OCI-LY1 (cell line): ENCODE measurements at regions not wholly inside any gene's neighbourhood (a gene's known extent, or its start where the extent isn't known, plus 50 kb on each side); places are given as distances from the start of the nearest gene placed in this dataset.

ENCODE experiments used
- H2AFZ ChIP-seq: fragments of 200-600 bp; sonication (generic), shearing (Covaris generic); 2 replicates; pipeline ENCODE4 v1.6.0; 2014; ENCODE audit warnings: antibody characterized with exemption, mild to moderate bottlenecking, low read length
- H3F3A ChIP-seq: fragments of 200-600 bp; sonication (generic), shearing (Covaris generic); 2 replicates; pipeline ENCODE4 v1.6.0; 2014; ENCODE audit warnings: mild to moderate bottlenecking, antibody characterized with exemption, low read length, moderate library complexity; ENCODE audit not compliant: insufficient read depth
- H3K27ac ChIP-seq: fragments of 200-600 bp; sonication (generic); 2 replicates; pipeline ENCODE4 v1.5.1; 2014; ENCODE audit warnings: low read length, mixed run types, mild to moderate bottlenecking, low read depth; ENCODE audit not compliant: poor library complexity, severe bottlenecking
- H3K27me3 ChIP-seq: fragments of 200-600 bp; sonication (generic); 2 replicates; pipeline ENCODE4 v1.6.0; 2014; ENCODE audit warnings: antibody characterized with exemption, mild to moderate bottlenecking, low read length, moderate library complexity; ENCODE audit not compliant: insufficient read depth
- H3K36me3 ChIP-seq: fragments of 200-600 bp; sonication (generic); 2 replicates; pipeline ENCODE4 v1.6.1; 2014; ENCODE audit warnings: mild to moderate bottlenecking, antibody characterized with exemption, low read length, moderate library complexity, mixed read lengths; ENCODE audit not compliant: insufficient read depth
- H3K4me1 ChIP-seq: fragments of 200-600 bp; sonication (generic); 2 replicates; pipeline ENCODE4 v1.5.1; 2014; ENCODE audit warnings: mild to moderate bottlenecking, low read length, moderate library complexity; ENCODE audit not compliant: insufficient read depth, severe bottlenecking
- H3K4me2 ChIP-seq: fragments of 200-600 bp; sonication (generic), shearing (Covaris generic); 2 replicates; pipeline ENCODE4 v1.6.1; 2014; ENCODE audit warnings: low read length
- H3K4me3 ChIP-seq: fragments of 200-600 bp; sonication (generic); 2 replicates; pipeline ENCODE4 v1.5.1; 2014; ENCODE audit warnings: low read length, low read depth, mild to moderate bottlenecking, mixed read lengths; ENCODE audit not compliant: poor library complexity, severe bottlenecking
- H3K79me2 ChIP-seq: fragments of 200-600 bp; shearing (Covaris generic); 2 replicates; pipeline ENCODE4 v1.6.1; 2016; ENCODE audit warnings: mixed run types, low read length, mixed read lengths; ENCODE audit not compliant: insufficient read depth
- H3K9ac ChIP-seq: fragments of 200-600 bp; sonication (generic), shearing (Covaris generic); 2 replicates; pipeline ENCODE4 v1.6.1; 2014; ENCODE audit warnings: mild to moderate bottlenecking, low read length, mixed read lengths
- H3K9me2 ChIP-seq: fragments of 200-600 bp; sonication (generic), shearing (Covaris generic); 2 replicates; pipeline ENCODE4 v1.6.1; 2014; ENCODE audit warnings: low read depth, mild to moderate bottlenecking, low read length, mixed read lengths
- H3K9me3 ChIP-seq: fragments of 200-600 bp; shearing (Covaris generic); 2 replicates; pipeline ENCODE4 v1.6.1; 2014; ENCODE audit warnings: low read length, mixed read lengths
- H4K20me1 ChIP-seq: fragments of 200-600 bp; sonication (generic), shearing (Covaris generic); 2 replicates; pipeline ENCODE4 v1.6.0; 2016; ENCODE audit warnings: mild to moderate bottlenecking, low read length; ENCODE audit not compliant: insufficient read depth
- CTCF ChIP-seq: fragments of 200-600 bp; sonication (generic), shearing (Covaris generic); IDR thresholded peaks from 2 replicates; pipeline ENCODE4 v1.5.1; 2017; ENCODE audit warnings: mild to moderate bottlenecking, antibody characterized with exemption, low read length, moderate library complexity, mixed read lengths
- EZH2 ChIP-seq: fragments of 200-600 bp; sonication (generic), shearing (Covaris generic); IDR thresholded peaks from 2 replicates; pipeline ENCODE4 v1.8.0; 2017; ENCODE audit warnings: borderline replicate concordance, mixed run types, mild to moderate bottlenecking, antibody characterized with exemption, low read length, moderate library complexity, mixed read lengths

DNA sequence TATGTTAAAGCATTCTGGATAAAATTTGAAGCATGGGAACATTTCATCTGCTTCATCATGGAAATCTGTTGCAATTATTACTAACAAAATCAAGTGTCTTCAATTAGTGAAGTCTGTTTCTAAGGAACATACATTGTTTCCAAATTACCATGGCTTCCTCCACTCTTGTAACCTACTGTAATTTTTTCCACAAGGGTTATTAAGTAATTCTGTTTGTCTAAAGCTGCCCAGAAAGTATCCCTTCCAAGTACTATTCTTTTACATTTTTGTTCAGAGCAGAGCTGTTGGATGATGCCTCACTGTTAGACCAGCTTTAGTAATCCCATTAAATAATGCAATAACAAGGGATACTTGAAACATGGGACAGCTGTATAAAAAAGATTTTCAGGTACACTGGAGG, 483.5 kb upstream of the CD180 start:
- Histone ChIP-seq H3K27ac (no peak overlapping the region), H3K9ac (no peak overlapping the region), H3K9me2 (no peaks in the 10 kb centered on the region), H4K20me1 (no peaks in the 10 kb centered on the region), H3K4me3 (no peak overlapping the region), H3K27me3 (no peaks in the 10 kb centered on the region), H3F3A (no peaks in the 10 kb centered on the region), H3K4me2 (no peak overlapping the region), H2AFZ (no peak overlapping the region), H3K4me1 (no peaks in the 10 kb centered on the region), H3K36me3 (no peaks in the 10 kb centered on the region), H3K9me3 (no peaks in the 10 kb centered on the region), H3K79me2 (no peaks in the 10 kb centered on the region)
- TF ChIP-seq CTCF (no peak), EZH2 (no peak)

DNA sequence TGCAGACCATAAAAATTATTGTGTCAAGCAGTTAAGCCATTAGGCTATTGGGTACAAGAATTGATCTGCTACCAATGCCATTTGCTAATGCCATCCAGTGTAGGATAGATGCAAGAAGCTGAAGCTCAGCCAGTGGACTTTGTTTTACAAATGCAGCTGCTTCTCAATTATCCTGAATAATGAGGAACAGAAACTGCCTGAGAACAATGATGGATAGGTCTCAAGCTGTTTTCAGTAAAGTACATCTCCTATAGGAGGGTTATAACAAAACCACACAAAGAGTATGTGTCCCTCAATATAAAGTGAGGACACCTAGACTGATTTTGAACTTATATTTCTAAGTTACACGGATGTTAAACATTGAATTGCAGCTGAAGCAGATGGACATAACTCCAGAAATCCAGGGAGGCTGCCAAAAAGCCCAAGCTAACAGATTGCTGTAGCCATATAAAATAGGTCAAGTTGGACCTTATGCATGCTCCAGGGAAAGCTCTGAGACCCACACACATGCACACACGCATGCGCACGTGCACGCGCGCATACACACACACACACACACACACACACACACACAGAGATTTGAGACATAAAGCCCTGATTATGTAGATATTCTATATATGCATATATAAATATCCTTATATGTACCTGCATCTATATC, 482.7 kb upstream of the CD180 start:
- Histone ChIP-seq H3K9me2 (no peaks in the 10 kb centered on the region), H3K36me3 (no peaks in the 10 kb centered on the region), H3K4me2 (no peak overlapping the region), H3K9ac (no peak overlapping the region), H3K79me2 (no peaks in the 10 kb centered on the region), H3F3A (no peaks in the 10 kb centered on the region), H3K4me1 (no peaks in the 10 kb centered on the region), H2AFZ (no peak overlapping the region), H3K27ac (no peak overlapping the region), H4K20me1 (no peaks in the 10 kb centered on the region), H3K9me3 (no peaks in the 10 kb centered on the region), H3K4me3 (no peak overlapping the region), H3K27me3 (no peaks in the 10 kb centered on the region)
- TF ChIP-seq EZH2 (no peak), CTCF (no peak)

GRCh38 chr5:67678594-67678993, 482.0 kb upstream of the CD180 start:
- Histone ChIP-seq H3K36me3 (no peaks in the 10 kb centered on the region), H4K20me1 (no peaks in the 10 kb centered on the region), H3K9me3 (no peaks in the 10 kb centered on the region), H3K27ac (no peak overlapping the region), H3K27me3 (no peaks in the 10 kb centered on the region), H3K9ac (no peak overlapping the region), H3K4me3 (no peak overlapping the region), H3K9me2 (no peaks in the 10 kb centered on the region), H3F3A (no peaks in the 10 kb centered on the region), H3K79me2 (no peaks in the 10 kb centered on the region), H2AFZ (no peak overlapping the region), H3K4me2 (no peak overlapping the region), H3K4me1 (no peaks in the 10 kb centered on the region)
- no peak for TF ChIP-seq EZH2
- no peak for TF ChIP-seq CTCF
